ENCODE measurements at regions not wholly inside any gene's neighbourhood (a gene's known extent, or its start where the extent isn't known, plus 50 kb on each side); places are given as distances from the start of the nearest gene placed in this dataset.

DNA sequence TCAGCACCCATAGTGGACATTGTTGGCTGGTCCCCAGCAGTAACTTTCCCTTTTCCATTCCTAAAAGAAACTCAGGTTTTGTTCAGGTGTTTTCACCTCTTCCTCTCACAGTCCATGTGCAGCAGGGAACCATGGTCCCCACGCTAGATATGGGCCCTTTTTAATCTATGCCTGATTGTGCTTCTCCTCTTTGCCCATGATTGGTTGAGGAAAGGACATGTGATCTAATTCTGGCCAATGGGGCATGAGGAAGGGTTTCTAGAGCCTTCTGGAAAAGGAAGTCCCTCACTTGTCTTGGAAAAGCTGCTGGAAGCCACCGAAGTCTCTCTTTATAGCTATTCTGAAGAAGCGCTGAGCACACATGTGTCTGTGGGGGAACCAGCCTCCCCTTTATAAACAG lies 330.7 kb downstream of the ACTR3B start:
- Histone ChIP-seq H3K36me3 (ENCODE audit: insufficient read depth, low read length, poor library complexity, severe bottlenecking) (no peaks in the 10 kb centered on the region), H3K27ac (ENCODE audit: low read depth, low read length, poor library complexity, severe bottlenecking) (no peak overlapping the region), H3K4me1 (ENCODE audit: insufficient read depth, low read length, poor library complexity, severe bottlenecking) (no peaks in the 10 kb centered on the region), H3K9me3 (ENCODE audit: low read depth, low read length, poor library complexity, severe bottlenecking) (no peaks in the 10 kb centered on the region), H3K4me3 (ENCODE audit: low read depth, low read length, poor library complexity, severe bottlenecking) (no peak overlapping the region), H3K27me3 (replicated peaks; ENCODE audit: insufficient read depth, low read depth, low read length, poor library complexity) (peaks cover 30% of the 10 kb centered on the region)
- BruUV-seq (replicated peaks), result no TSS peak
- ChIA-PET CTCF (no interaction called here), POLR2A (ENCODE audit: low non-redundant PET) (no interaction called here)
- intact Hi-C loops (cut with micrococcal nuclease; ENCODE audit: unreplicated experiment), result no loop called here
- TF ChIP-seq, protein P1, sequence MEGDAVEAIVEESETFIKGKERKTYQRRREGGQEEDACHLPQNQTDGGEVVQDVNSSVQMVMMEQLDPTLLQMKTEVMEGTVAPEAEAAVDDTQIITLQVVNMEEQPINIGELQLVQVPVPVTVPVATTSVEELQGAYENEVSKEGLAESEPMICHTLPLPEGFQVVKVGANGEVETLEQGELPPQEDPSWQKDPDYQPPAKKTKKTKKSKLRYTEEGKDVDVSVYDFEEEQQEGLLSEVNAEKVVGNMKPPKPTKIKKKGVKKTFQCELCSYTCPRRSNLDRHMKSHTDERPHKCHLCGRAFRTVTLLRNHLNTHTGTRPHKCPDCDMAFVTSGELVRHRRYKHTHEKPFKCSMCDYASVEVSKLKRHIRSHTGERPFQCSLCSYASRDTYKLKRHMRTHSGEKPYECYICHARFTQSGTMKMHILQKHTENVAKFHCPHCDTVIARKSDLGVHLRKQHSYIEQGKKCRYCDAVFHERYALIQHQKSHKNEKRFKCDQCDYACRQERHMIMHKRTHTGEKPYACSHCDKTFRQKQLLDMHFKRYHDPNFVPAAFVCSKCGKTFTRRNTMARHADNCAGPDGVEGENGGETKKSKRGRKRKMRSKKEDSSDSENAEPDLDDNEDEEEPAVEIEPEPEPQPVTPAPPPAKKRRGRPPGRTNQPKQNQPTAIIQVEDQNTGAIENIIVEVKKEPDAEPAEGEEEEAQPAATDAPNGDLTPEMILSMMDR (conservative IDR thresholded peaks at IDR 0.05; ENCODE audit: low read depth, low read length), result no peak
- no peak for TF ChIP-seq EZH2 (IDR thresholded peaks at IDR 0.05; ENCODE audit: borderline replicate concordance, low read depth, low read length, poor library complexity, severe bottlenecking)
- no peak for DNase-seq (ENCODE audit: low spot score)

DNA sequence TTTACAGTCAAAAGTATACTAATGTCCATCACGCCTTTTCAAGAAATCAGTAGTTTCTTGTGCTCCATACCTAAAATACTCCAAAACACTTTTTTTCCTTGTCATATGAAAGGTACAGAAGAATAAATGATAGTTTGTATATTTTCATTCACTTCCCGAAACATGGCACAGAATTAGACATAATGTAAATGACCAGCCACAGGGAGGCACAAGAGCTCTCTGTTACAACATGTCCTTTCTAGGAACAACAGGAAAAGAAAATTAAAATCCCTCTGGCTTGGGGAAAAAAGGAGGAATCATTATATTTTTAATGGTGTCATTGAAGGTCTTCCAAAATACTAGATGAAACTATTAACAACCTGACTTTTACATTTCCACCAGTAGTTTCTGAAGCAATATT lies 331.2 kb downstream of the ACTR3B start:
- Histone ChIP-seq H3K9me3 (ENCODE audit: low read depth, low read length, poor library complexity, severe bottlenecking) (no peaks in the 10 kb centered on the region), H3K27me3 (replicated peaks; ENCODE audit: insufficient read depth, low read depth, low read length, poor library complexity) (peaks cover 30% of the 10 kb centered on the region), H3K4me3 (ENCODE audit: low read depth, low read length, poor library complexity, severe bottlenecking) (no peak overlapping the region), H3K36me3 (ENCODE audit: insufficient read depth, low read length, poor library complexity, severe bottlenecking) (no peaks in the 10 kb centered on the region), H3K27ac (ENCODE audit: low read depth, low read length, poor library complexity, severe bottlenecking) (no peak overlapping the region), H3K4me1 (ENCODE audit: insufficient read depth, low read length, poor library complexity, severe bottlenecking) (no peaks in the 10 kb centered on the region)
- no peak for DNase-seq (ENCODE audit: low spot score)
- no TSS peak for BruUV-seq (replicated peaks)
- ChIA-PET POLR2A (ENCODE audit: low non-redundant PET) (no interaction called here), CTCF (no interaction called here)
- intact Hi-C loops (cut with micrococcal nuclease; ENCODE audit: unreplicated experiment), result no loop called here
- TF ChIP-seq, protein P1 (conservative IDR thresholded peaks at IDR 0.05; ENCODE audit: low read depth, low read length), result no peak; the same call in 1 of the 2 replicates
- TF ChIP-seq EZH2 (IDR thresholded peaks at IDR 0.05; ENCODE audit: borderline replicate concordance, low read depth, low read length, poor library complexity, severe bottlenecking), result no peak

DNA sequence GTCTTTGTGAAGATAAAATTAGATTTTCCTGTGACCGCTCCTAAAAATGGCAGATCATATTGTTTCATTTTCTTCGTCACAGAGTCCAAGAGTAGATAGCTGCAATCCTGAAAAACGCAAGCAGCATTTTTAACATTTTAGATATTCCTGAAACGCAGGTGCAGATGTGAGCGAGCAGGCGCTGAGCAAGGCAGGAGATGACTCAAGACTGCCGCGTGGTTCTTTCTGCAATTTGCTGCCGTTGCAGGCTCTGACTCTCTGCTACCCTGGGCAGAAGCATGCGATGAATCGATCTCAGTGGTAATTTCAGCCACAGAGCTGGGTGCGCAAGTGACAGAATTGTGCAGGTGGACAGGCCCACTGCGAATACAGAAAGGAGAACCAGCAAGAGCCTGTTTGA lies 331.9 kb downstream of the ACTR3B start:
- ChIA-PET POLR2A (ENCODE audit: low non-redundant PET) (no interaction called here), CTCF (no interaction called here)
- Histone ChIP-seq H3K36me3 (ENCODE audit: insufficient read depth, low read length, poor library complexity, severe bottlenecking) (no peaks in the 10 kb centered on the region), H3K4me1 (ENCODE audit: insufficient read depth, low read length, poor library complexity, severe bottlenecking) (no peaks in the 10 kb centered on the region), H3K27me3 (replicated peaks; ENCODE audit: insufficient read depth, low read depth, low read length, poor library complexity) (peaks cover 30% of the 10 kb centered on the region), H3K4me3 (ENCODE audit: low read depth, low read length, poor library complexity, severe bottlenecking) (no peak overlapping the region), H3K9me3 (ENCODE audit: low read depth, low read length, poor library complexity, severe bottlenecking) (no peaks in the 10 kb centered on the region), H3K27ac (ENCODE audit: low read depth, low read length, poor library complexity, severe bottlenecking) (no peak overlapping the region)
- DNase-seq (ENCODE audit: low spot score), result no peak
- no peak for TF ChIP-seq EZH2 (IDR thresholded peaks at IDR 0.05; ENCODE audit: borderline replicate concordance, low read depth, low read length, poor library complexity, severe bottlenecking)
- TF ChIP-seq, protein P1 (conservative IDR thresholded peaks at IDR 0.05; ENCODE audit: low read depth, low read length), result no peak
- no TSS peak for BruUV-seq (replicated peaks)
- intact Hi-C loops (cut with micrococcal nuclease; ENCODE audit: unreplicated experiment), result no loop called here

Measured in A673 (cell line).